Stimulated activated CD8-positive, alpha-beta memory T cell treated with anti-CD3 and anti-CD28 coated beads, Interleukin-4, amount 100 ng/mL, for 48 hours (primary cell): ENCODE measurements at regions not wholly inside any gene's neighbourhood (a gene's known extent, or its start where the extent isn't known, plus 50 kb on each side); places are given as distances from the start of the nearest gene placed in this dataset.
"Not testable (repeated sequence)": the region's sequence is repeated elsewhere in the genome, so short reads cannot be mapped to it uniquely, and the experiment has no call there.

Experiments used
- DNase-seq: peaks from one replicate; pipeline ENCODE4 v3.0.0-alpha.2; 2020

GRCh38 chr1:55544826-55545225 lies 329.7 kb upstream of the USP24 start:
- DNase-seq: no peak

GRCh38 chr1:55542901-55543504 lies 327.8 kb upstream of the USP24 start:
- DNase-seq: no peak

GRCh38 chr1:55541296-55541695 lies 326.1 kb upstream of the USP24 start:
- no peak for DNase-seq

- DNase-seq: no peak
Observed at GRCh38 chr1:55539652-55540512, 324.7 kb upstream of the USP24 start.

GRCh38 chr1:55538428-55538827 lies 323.3 kb upstream of the USP24 start:
- DNase-seq: no peak

GRCh38 chr1:55536545-55536865 lies 321.3 kb upstream of the USP24 start:
- DNase-seq: no peak

- no peak for DNase-seq
Observed at GRCh38 chr1:55535724-55536544, 320.8 kb upstream of the USP24 start.

GRCh38 chr1:55534565-55535121 lies 319.5 kb upstream of the USP24 start:
- no peak for DNase-seq

GRCh38 chr1:55531644-55532043 lies 316.5 kb upstream of the USP24 start:
- DNase-seq: no peak

- DNase-seq: no peak
Observed at GRCh38 chr1:55530749-55531478, 315.8 kb upstream of the USP24 start.

- no peak for DNase-seq
Observed at GRCh38 chr1:55529017-55529416, 313.9 kb upstream of the USP24 start.

- no peak for DNase-seq
Observed at GRCh38 chr1:55527831-55528230, 312.7 kb upstream of the USP24 start.

GRCh38 chr1:55526716-55527115 lies 311.6 kb upstream of the USP24 start:
- no peak for DNase-seq

GRCh38 chr1:55524006-55524405 lies 308.8 kb upstream of the USP24 start:
- no peak for DNase-seq

GRCh38 chr1:55522982-55523381 lies 307.8 kb upstream of the USP24 start:
- no peak for DNase-seq

GRCh38 chr1:55522353-55522903 lies 307.3 kb upstream of the USP24 start:
- no peak for DNase-seq

- no peak for DNase-seq
Observed at GRCh38 chr1:55520861-55521260, 305.7 kb upstream of the USP24 start.

GRCh38 chr1:55519937-55520683 lies 304.9 kb upstream of the USP24 start:
- DNase-seq: no peak

- DNase-seq: no peak
Observed at GRCh38 chr1:55519276-55519675, 304.1 kb upstream of the USP24 start.

- DNase-seq: no peak
Observed at GRCh38 chr1:55517036-55517435, 301.9 kb upstream of the USP24 start.

GRCh38 chr1:55514571-55514970 lies 299.4 kb upstream of the USP24 start:
- not testable (repeated sequence) for DNase-seq

- no peak for DNase-seq
Observed at GRCh38 chr1:55512466-55512865, 297.3 kb upstream of the USP24 start.
